Hepatocyte (in vitro differentiated cells): ENCODE measurements at regions not wholly inside any gene's neighbourhood (a gene's known extent, or its start where the extent isn't known, plus 50 kb on each side); places are given as distances from the start of the nearest gene placed in this dataset.

ENCODE experiments used
- EZH2 ChIP-seq: fragments of 200-600 bp; sonication (generic); IDR thresholded peaks from 2 replicates; pipeline ENCODE4 v1.6.1; 2016; ENCODE audit warnings: antibody characterized with exemption, mild to moderate bottlenecking, borderline replicate concordance
- TF ChIP-seq, protein P1 (sequence below): fragments of 200-600 bp; sonication (generic); IDR thresholded peaks from 2 replicates; pipeline ENCODE4 v1.5.1; 2016; ENCODE audit warnings: antibody characterized with exemption, mild to moderate bottlenecking; ENCODE audit not compliant: poor library complexity

DNA sequence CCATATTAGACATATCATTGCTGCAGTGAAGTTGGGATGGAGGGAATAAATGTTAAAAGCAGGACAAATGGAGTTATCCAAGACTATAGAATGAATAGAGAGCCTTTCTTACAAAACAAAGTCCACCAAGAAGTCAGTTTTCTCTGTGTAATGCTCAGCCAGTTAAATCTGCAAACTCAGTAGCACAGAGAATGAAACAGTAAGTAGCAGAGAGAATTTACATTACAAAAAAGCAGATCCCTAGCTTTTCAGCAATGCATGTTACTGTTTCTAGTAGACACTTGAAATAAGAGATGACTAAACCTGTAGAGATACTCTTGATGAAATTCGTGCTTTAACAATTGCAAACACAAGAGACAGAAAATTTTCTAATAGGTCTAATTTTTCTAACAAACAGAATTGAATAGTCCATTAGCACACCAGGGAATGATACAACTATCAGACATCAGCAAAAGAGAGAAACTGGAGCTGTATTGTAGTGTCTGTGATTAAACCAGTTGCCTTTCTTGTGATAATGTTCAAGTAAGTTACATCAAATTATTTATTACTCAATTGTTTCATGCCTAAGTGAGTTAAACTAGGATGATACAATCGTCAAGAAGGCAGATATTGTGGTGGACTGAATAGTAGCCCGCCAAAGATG is 322.2 kb upstream of the DDX18 start:
- TF ChIP-seq EZH2, result no peak
- TF ChIP-seq, protein P1, sequence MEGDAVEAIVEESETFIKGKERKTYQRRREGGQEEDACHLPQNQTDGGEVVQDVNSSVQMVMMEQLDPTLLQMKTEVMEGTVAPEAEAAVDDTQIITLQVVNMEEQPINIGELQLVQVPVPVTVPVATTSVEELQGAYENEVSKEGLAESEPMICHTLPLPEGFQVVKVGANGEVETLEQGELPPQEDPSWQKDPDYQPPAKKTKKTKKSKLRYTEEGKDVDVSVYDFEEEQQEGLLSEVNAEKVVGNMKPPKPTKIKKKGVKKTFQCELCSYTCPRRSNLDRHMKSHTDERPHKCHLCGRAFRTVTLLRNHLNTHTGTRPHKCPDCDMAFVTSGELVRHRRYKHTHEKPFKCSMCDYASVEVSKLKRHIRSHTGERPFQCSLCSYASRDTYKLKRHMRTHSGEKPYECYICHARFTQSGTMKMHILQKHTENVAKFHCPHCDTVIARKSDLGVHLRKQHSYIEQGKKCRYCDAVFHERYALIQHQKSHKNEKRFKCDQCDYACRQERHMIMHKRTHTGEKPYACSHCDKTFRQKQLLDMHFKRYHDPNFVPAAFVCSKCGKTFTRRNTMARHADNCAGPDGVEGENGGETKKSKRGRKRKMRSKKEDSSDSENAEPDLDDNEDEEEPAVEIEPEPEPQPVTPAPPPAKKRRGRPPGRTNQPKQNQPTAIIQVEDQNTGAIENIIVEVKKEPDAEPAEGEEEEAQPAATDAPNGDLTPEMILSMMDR, result no peak
